Smooth muscle cell (in vitro differentiated cells): ENCODE measurements at regions not wholly inside any gene's neighbourhood (a gene's known extent, or its start where the extent isn't known, plus 50 kb on each side); places are given as distances from the start of the nearest gene placed in this dataset.

ENCODE experiments used
- DNase-seq: peaks from one replicate; lab custom pipeline; 2025; ENCODE audit not compliant: unreplicated experiment; lab: John Stamatoyannopoulos, UW
- H2AFZ ChIP-seq: fragments of 200-600 bp; sonication (generic); 2 replicates; pipeline ENCODE4 v1.6.0; 2016; ENCODE audit warnings: antibody characterized with exemption, low read depth, mild to moderate bottlenecking
- H3F3A ChIP-seq: fragments of 200-600 bp; sonication (generic); 2 replicates; pipeline ENCODE4 v1.6.0; 2017; ENCODE audit warnings: antibody characterized with exemption, low read depth
- H3K27ac ChIP-seq: fragments of 200-600 bp; sonication (generic); 2 replicates; pipeline ENCODE4 v1.5.1; 2016; ENCODE audit warnings: low read depth, mild to moderate bottlenecking
- H3K27me3 ChIP-seq: fragments of 200-600 bp; sonication (generic); 2 replicates; pipeline ENCODE4 v1.6.1; 2016; ENCODE audit warnings: low read depth, mild to moderate bottlenecking
- H3K36me3 ChIP-seq: fragments of 200-600 bp; sonication (generic); 2 replicates; pipeline ENCODE4 v1.5.1; 2016; ENCODE audit warnings: low read depth
- H3K4me1 ChIP-seq: fragments of 200-600 bp; sonication (generic); 2 replicates; pipeline ENCODE4 v1.5.1; 2016; ENCODE audit warnings: low read depth
- H3K4me2 ChIP-seq: fragments of 200-600 bp; sonication (generic); 2 replicates; pipeline ENCODE4 v1.6.0; 2016; ENCODE audit warnings: mild to moderate bottlenecking
- H3K4me3 ChIP-seq: fragments of 200-600 bp; sonication (generic); 2 replicates; pipeline ENCODE4 v1.5.1; 2016; ENCODE audit warnings: mild to moderate bottlenecking
- H3K79me2 ChIP-seq: fragments of 200-600 bp; sonication (generic); 2 replicates; pipeline ENCODE4 v1.6.0; 2016; ENCODE audit warnings: low read depth, mild to moderate bottlenecking
- H3K9ac ChIP-seq: fragments of 200-600 bp; sonication (generic); 2 replicates; pipeline ENCODE4 v1.6.0; 2016; ENCODE audit warnings: low read depth
- H3K9me3 ChIP-seq: fragments of 200-600 bp; sonication (generic); replicated peaks from 2 replicates; pipeline ENCODE4 v1.5.1; 2016; ENCODE audit warnings: low read depth
- H4K20me1 ChIP-seq: fragments of 200-600 bp; sonication (generic); 2 replicates; pipeline ENCODE4 v1.6.0; 2016; ENCODE audit warnings: low read depth
- WGBS: methylation state at CpG from one replicate; pipeline ENCODE4 v1.1.7; 2016; ENCODE audit warnings: low lambda C conversion rate; 5-methylcytosine and 5-hydroxymethylcytosine counted together
- TF ChIP-seq, protein P1 (sequence below): fragments of 200-600 bp; sonication (generic); IDR thresholded peaks from 2 replicates; pipeline ENCODE4 v1.5.1; 2017; ENCODE audit warnings: borderline replicate concordance, mild to moderate bottlenecking, antibody characterized with exemption; ENCODE audit not compliant: insufficient read depth, poor library complexity, severe bottlenecking

- Histone ChIP-seq H3K27ac (no peak overlapping the region), H3K9me3 (no peaks in the 10 kb centered on the region), H3K9ac (no peak overlapping the region), H3K36me3 (no peaks in the 10 kb centered on the region), H3K4me2 (no peak overlapping the region), H3K79me2 (no peaks in the 10 kb centered on the region), H3K27me3 (no peaks in the 10 kb centered on the region), H4K20me1 (no peaks in the 10 kb centered on the region), H3K4me3 (no peak overlapping the region), H3F3A (no peaks in the 10 kb centered on the region), H2AFZ (no peak overlapping the region), H3K4me1 (no peaks in the 10 kb centered on the region)
- WGBS, result 91% methylated on average over 2 of the region's 2 CpGs
- TF ChIP-seq, protein P1, sequence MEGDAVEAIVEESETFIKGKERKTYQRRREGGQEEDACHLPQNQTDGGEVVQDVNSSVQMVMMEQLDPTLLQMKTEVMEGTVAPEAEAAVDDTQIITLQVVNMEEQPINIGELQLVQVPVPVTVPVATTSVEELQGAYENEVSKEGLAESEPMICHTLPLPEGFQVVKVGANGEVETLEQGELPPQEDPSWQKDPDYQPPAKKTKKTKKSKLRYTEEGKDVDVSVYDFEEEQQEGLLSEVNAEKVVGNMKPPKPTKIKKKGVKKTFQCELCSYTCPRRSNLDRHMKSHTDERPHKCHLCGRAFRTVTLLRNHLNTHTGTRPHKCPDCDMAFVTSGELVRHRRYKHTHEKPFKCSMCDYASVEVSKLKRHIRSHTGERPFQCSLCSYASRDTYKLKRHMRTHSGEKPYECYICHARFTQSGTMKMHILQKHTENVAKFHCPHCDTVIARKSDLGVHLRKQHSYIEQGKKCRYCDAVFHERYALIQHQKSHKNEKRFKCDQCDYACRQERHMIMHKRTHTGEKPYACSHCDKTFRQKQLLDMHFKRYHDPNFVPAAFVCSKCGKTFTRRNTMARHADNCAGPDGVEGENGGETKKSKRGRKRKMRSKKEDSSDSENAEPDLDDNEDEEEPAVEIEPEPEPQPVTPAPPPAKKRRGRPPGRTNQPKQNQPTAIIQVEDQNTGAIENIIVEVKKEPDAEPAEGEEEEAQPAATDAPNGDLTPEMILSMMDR, result no peak
- no peak for DNase-seq
These were observed 439.6 kb downstream of the KCNJ2 start for GRCh38 chr17:70608957-70609356.

DNA sequence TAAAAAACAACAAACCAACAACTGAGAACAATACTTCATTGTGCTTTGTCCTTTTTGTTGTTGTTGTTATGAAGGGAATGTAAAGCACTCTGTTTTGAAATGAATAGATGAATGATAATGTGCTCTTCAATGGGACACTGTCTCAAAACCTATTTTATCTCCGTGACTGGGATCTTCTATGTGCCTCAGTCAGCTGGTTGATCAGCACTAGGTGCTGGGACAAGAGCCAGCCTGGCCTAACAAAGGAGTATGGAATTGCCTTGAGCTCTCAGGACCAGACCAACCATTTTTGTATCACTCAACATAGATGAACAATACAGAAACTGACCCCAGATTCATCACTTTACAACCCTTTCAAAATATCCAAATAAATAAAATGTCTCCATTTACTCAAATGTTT, 440.2 kb downstream of the KCNJ2 start:
- no peak overlapping the region for H3K4me3 ChIP-seq
- WGBS, result 74% methylated on average over 1 of the region's 1 CpG

DNA sequence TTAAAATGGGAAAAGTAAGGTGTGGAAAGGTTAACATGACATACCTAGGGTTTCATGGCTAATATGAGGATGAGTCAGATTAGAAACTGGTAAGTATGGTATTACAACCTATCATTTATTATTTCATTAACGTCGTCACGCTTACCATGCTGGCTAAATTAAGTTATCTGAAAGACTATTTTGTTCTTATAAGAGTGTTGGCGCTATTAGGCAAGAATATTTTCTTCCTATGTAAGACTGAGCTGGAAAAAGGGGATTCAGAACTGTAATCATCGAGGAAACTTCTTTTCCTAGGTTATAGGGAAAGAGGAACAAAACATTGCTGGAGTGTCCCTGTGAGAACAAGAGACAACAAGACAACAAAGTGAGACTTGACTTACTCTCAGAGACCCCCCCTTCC, 440.8 kb downstream of the KCNJ2 start:
- WGBS, result 94% methylated on average over 5 of the region's 5 CpGs
- H3K4me1 ChIP-seq, result no peaks in the 10 kb centered on the region
- H3K4me3 ChIP-seq, result no peak overlapping the region
- no peaks in the 10 kb centered on the region for H3K36me3 ChIP-seq
- DNase-seq, result no peak
- H3K27ac ChIP-seq, result no peak overlapping the region
- H3K9me3 ChIP-seq, result no peaks in the 10 kb centered on the region
- H3K79me2 ChIP-seq, result no peaks in the 10 kb centered on the region
- H3F3A ChIP-seq, result no peaks in the 10 kb centered on the region
- TF ChIP-seq, protein P1, result no peak
- no peaks in the 10 kb centered on the region for H4K20me1 ChIP-seq
- H3K27me3 ChIP-seq, result no peaks in the 10 kb centered on the region
- H3K4me2 ChIP-seq, result no peak overlapping the region
- no peak overlapping the region for H3K9ac ChIP-seq
- no peak overlapping the region for H2AFZ ChIP-seq

More for the DNA sequence above, 440.2 kb downstream of the KCNJ2 start:
- Histone ChIP-seq H3K36me3 (no peaks in the 10 kb centered on the region), H3K9me3 (no peaks in the 10 kb centered on the region), H3K27ac (no peak overlapping the region), H3K79me2 (no peaks in the 10 kb centered on the region), H4K20me1 (no peaks in the 10 kb centered on the region), H3K4me2 (no peak overlapping the region), H3K9ac (no peak overlapping the region), H3K27me3 (no peaks in the 10 kb centered on the region), H3F3A (no peaks in the 10 kb centered on the region), H3K4me1 (no peaks in the 10 kb centered on the region), H2AFZ (no peak overlapping the region)
- DNase-seq, result no peak
- TF ChIP-seq, protein P1, result no peak

DNA sequence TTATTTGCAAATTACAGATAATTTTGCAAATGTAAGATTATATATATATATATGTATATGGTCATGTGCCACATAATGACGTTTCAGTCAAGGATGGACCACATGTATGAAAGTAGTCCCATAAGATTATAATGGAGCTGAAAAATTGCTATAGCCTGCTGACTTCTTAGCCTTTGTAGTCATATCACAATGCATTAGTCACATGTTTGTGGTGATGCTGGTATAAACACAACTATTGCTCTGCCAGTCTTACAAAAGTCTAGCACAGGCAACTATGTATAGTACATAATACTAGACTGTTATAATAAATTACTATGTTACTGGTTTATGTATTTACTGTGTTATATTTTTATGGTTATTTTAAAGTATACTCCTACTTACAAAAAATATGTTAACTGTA, 444.3 kb downstream of the KCNJ2 start:
- no peaks in the 10 kb centered on the region for H4K20me1 ChIP-seq
- no peak overlapping the region for H3K9ac ChIP-seq
- no peaks in the 10 kb centered on the region for H3F3A ChIP-seq
- no peaks in the 10 kb centered on the region for H3K79me2 ChIP-seq
- no peak overlapping the region for H3K4me2 ChIP-seq
- H3K4me3 ChIP-seq, result no peak overlapping the region
- H3K27ac ChIP-seq, result no peak overlapping the region
- H3K4me1 ChIP-seq, result no peaks in the 10 kb centered on the region
- H2AFZ ChIP-seq, result no peak overlapping the region
- no peaks in the 10 kb centered on the region for H3K27me3 ChIP-seq
- no peak for DNase-seq
- 81% methylated on average over 1 of the region's 1 CpG for WGBS
- TF ChIP-seq, protein P1, result no peak
- no peaks in the 10 kb centered on the region for H3K36me3 ChIP-seq
- H3K9me3 ChIP-seq, result no peaks in the 10 kb centered on the region
